HG03095 (cell line): ENCODE measurements at regions not wholly inside any gene's neighbourhood (a gene's known extent, or its start where the extent isn't known, plus 50 kb on each side); places are given as distances from the start of the nearest gene placed in this dataset.

Experiments
- ATAC-seq: cut with Tn5 transposase; IDR thresholded peaks from one replicate; pipeline ENCODE4 v1.9.1; 2021; ENCODE audit warnings: moderate library complexity; ENCODE audit not compliant: unreplicated experiment

- ATAC-seq, result no peak
Observed at GRCh38 chr11:134679592-134679991, 267.6 kb upstream of the B3GAT1 start.

DNA sequence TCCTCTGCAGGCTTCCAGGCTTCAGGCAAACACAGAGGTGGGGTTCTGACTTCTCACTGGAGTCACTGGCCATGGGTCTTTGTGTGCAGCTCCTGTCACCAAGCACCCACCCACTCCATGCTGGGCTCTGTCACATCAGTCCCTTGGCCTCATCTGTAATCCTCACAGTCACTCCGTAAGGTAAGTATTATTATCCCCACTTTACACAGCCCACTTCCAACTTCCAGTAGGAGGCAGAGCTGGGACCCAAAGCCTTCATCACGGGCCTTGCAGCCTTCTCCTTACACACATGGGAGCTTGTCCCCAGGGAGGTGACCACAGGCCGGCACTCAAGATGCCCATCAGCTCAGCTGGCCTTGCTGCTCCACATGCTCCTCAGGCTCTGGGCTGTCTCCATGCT lies 266.7 kb upstream of the B3GAT1 start:
- no peak for ATAC-seq

- ATAC-seq, result no peak
Observed at GRCh38 chr11:134677891-134678551, 266.0 kb upstream of the B3GAT1 start.

DNA sequence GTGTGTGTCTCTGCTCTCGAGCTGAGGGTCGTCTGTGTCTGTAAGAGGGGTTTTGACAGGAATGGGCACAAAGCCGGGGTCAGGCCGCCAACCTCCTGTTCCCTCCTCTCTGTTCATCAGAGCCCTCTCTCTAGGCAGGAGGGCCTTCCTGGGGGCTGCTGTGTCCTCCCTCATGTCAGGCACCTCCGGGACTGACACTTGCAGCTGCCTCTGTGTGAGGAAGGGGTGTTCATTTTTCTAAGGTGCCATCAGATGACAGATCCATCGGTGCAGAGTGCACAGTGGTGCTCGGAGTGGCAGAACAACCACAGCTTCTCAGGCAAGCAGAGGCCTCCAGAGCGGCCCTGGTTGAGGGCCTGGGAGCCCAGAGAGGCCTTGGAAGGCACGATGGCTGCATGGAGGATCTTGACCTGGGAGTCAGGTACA lies 265.4 kb upstream of the B3GAT1 start:
- no peak for ATAC-seq

DNA sequence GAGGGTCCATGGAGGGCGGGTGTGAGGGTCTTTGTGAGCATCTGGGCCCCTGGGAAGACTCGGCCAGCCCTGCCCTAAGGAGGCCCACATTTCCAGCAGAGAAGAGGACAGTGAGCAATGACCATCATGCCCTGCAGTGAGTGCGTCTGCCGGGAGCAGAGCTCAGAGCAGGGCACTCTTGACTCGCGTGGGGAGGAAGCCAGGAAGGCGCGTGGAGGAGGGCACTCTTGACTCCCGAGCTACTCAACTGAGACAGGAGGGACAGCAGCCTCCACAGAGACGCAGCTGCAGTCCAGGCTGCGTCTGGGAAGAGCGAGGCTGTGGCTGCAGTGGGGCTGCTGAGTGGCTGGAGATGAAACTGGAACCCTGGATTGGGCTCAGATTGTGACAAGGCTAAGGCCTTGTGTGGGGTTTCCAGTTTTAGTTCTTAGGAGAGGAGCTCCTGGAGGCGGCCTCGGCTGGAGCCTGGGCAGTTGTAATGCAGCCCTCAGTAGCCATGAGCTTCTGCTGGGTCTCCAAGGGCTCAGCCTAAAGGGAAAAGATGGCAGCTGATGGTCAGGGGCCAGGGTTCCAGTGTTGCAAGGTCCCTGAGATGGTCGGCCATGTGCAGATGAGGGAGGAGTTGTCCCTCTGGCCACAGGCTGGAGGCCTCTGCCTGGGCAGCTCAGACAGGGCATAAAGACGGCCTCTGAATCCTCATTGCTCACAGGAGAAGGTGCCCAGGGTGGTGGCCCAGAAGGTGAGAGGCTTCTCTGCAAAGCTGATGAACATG lies 264.7 kb upstream of the B3GAT1 start:
- ATAC-seq, result no peak

DNA sequence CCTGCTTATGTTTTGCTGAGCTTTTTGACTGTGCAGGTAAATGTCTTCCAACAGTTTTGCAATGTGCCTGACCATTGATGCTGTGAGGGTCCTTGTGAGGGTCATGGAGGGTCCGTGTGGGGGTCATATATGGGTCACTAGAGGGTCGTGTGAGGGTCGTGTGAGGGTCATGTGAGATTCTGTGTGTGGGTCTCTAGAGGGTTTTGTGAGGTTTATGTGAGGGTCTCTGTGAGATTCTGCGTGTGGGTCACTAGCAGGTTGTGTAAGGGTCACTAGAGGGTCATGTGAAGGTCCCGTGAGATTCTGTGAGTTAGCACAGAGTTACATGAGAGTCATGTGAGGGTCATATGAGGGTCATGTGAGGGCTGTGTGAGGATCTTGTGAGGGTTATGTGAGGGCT lies 263.9 kb upstream of the B3GAT1 start:
- no peak for ATAC-seq

DNA sequence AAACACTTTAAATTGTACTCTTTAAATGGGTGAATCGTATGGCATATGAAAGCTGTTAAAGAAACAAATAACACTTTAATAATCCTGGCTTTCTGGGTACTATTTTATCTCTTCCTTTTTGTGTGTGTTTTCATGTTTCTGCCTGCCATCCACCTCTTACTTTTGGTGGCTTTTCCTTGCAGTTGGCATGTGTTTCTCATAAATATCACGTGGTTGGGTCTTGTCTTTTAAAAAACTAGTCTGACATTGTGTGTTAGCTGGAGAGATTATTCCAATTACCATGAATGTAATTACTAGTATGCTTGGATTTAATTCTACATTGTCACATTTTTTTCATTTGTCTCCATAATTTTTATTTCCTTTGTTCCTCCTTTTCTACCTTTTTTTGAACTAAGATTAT lies 262.9 kb upstream of the B3GAT1 start:
- no peak for ATAC-seq

GRCh38 chr11:134670961-134671370 lies 258.9 kb upstream of the B3GAT1 start:
- ATAC-seq, result no peak

DNA sequence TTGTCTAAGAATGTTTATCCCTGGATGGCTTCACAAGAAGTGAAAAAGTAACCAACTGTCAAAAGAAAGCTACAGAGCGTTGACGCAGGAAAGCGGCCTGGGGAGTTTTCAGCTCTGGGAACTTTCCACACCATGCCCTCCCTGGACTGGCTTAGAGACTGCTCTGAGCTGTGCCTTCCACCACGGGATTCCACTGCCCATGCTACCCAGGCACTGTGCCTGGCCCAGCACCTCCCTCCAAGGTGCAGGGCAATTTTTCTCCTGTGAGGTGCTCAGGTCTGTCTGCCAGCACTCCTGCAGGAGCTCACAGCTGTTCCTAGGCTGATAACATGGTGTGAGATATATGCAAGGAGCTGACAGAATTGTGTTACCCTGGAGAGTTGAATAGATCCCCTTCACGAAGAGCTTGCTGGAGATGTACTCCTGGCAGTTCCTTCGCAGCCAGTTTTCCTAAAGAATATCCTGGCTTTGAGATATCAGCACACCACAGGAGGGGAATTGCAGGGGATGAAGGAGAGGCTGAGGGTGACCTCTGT lies 258.3 kb upstream of the B3GAT1 start:
- ATAC-seq, result no peak

GRCh38 chr11:134669796-134670195 lies 257.8 kb upstream of the B3GAT1 start:
- ATAC-seq, result no peak

DNA sequence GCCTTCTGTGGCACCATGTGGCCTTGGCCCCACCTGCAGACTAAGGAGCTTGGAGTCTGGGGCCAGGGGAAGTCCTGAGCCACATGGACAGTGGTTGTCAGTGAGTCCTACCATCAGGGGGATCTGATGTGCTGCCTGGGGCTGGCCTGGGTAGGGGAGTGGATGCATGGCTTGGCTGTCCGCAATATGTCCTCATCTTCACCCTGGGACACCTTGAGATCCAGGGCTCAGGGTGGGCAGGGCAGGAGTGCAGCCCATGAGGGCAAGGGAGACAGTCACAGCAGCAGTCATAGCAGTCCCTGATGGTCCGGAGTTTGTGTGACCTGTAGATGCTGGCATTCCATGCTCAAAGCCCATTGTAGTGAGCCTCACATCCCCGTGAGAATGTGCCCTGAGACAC lies 256.8 kb upstream of the B3GAT1 start:
- ATAC-seq, result no peak

DNA sequence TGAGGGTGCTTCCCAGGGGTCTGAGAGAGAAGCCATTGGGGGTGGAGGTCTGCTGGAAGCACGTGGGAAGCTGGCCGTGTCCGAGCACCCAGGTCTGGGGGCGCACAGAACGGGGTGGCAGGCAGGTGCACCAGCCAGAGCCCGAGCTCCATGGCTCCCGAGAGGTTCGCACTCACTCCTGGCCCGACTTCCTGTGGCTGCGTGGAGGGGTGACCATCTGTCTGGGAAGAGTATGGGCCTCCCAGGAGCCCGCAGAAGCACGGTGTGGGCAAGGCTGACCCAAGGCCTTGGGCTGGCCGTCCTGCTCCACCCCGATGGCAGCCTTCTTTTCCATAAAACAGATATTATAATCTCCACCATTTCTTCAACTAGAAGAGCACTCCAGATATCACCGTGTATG lies 256.0 kb upstream of the B3GAT1 start:
- no peak for ATAC-seq

GRCh38 chr11:134667505-134667904 lies 255.5 kb upstream of the B3GAT1 start:
- no peak for ATAC-seq

GRCh38 chr11:134667175-134667500 lies 255.1 kb upstream of the B3GAT1 start:
- no peak for ATAC-seq

DNA sequence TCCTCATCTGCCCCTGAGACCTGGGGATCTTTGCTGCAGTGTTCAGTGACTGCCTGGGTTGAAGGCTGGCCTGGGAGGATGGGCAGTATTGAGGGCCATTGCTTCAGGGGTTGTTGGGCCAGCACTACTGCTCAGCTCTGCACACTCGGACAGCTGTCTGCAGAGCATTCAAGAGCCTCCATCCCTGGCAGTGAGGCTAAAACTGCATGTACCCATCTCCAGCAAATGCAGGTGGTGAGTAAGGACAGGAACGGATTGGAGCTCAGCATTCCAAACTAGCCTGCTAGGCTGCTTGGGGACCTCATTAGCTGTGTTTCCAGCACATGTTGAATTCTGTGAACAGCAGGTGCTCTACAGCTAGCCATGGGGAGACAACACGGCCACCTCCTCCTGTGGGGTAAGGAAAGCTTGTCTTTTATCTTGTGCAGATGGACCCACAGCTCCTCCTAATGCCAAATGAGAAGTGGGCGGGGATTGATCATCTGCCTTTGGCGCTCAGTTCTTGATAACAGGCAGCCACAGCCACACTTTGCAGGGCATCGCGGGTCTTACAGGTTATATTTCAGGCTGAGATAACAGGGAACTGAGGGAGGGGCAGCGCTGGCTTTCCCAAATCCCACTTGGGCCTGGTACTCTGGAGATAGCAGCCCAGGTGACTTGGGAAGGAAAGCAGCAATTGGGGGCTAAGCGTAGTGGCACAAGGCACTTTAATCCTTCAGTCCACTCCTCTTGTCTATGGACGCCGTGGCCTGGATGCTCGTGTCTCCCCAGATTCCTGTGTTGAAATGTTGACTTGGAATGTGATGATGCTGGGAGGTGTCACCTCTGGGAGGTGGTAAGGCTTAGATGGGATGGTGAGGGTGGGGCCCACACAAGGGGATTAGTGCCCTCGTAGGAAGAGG lies 254.5 kb upstream of the B3GAT1 start:
- ATAC-seq, result no peak

GRCh38 chr11:134665571-134666270 lies 253.7 kb upstream of the B3GAT1 start:
- no peak for ATAC-seq

DNA sequence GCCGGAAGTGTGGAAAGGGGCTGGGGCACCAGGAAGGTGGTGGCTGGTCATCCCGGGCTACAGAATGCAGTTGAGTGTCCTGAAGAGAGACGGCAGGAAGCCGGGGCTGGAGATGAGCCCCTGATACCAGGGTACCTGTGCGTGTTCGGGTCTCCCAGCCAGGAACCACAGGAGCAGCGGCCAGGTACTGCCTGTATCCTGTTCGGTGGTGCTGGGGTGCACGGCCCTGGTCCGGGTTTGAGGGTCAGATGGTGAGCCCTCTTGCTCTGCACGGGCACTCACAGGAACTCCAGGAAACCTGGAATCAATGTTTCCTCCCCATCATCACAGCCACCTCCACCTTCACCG lies 253.1 kb upstream of the B3GAT1 start:
- ATAC-seq, result no peak

DNA sequence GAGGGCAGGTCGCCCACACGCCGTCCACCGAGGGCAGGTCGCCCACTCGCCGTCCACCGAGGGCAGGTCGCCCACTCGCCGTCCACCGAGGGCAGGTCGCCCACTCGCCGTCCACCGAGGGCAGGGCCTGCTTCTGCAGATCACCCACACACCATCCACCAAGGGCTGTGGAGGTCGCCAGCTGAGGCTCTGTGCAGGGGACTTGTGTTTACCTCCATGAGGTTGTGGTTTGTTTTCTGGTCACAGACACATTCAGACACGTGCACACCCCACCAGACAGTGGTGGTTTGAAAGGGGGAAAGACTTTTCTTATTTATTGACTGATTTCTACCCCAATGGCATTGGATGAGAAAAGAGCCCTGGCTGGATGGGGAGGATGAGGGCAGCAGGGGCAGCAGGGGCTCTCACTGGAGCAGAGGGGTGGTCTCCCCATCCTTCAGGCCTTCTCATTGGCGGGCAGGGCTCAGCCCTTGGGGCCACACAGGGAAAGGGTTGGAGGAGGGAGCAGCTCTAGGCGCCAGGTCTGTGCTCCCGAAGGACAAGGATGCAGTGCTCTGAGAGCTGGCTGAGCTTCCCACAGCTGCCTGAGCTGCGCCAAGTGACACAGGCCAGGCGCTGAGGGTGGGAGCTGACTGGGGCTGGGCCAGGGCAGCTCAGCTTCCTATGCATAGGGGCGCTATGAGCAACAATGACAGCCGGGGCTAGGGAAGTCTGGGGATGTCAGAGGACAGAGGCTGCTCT lies 252.6 kb upstream of the B3GAT1 start:
- ATAC-seq, result no peak

DNA sequence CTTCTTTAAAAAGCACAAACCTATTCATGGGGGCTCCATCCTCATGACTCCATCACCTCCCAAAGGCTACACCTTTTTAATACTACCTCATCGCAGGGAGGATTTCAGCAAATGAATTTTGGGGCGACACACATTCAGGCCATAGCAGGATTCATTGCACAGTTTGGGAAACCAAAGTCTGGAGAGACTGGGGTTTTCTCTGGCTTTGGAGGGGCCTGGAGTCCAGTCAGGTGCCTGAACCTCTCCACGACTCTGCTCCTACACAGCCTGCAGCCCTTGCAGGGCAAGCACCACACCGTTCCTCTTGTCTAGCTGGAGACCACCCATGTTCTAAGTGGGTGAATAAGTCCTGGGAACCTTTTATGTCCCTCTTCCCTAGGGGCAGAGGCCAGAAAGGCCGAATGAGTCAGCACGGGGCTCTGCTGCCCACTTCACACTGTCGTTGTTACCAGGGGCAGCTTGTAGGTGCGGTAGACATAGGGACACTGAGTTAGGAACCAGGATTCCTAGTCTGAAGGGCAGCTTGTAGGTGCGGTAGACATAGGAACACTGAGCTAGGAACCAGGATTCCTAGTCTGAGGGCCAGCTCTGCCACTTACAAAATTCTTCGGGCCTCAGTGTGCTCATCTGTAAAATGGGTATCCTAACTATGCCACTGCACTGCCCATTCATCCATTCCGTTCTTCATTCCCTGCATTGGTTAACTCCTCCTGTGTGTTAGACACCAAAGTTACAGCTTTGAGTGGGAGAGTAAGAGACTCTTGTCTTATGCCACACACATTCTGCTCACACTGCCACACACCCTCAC lies 251.7 kb upstream of the B3GAT1 start:
- no peak for ATAC-seq
